ENCODE measurements at regions not wholly inside any gene's neighbourhood (a gene's known extent, or its start where the extent isn't known, plus 50 kb on each side); places are given as distances from the start of the nearest gene placed in this dataset.

DNA sequence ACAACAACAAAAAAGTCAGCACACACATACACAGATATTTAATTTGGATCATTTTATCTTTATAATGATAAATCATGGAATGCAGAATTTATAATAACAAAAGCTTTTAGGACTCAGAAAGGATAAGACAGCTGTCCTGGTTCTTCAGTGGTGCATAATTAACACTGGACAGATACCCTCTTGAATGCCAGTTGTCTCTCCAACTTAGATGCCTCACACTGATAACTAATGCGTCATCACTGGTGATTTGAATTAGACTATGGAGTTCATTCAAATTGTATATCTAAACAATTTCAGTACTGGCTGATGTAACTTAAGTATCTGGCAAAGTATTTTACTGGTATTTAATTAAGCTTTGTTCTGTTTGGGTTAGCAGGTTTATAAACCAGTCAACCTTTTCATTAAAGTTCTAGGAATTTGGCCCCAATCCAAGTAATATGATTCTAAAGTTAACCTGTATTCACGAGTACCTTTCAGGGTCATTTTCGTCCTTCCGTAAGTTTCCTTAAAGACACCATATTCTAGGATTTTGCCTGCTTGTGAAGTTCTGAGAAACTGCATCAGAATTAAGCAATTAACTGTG is 1199.5 kb upstream of the TMPRSS15 start:
- TF ChIP-seq POLR2A (IDR thresholded peaks at IDR 0.05; ENCODE audit: low read length): no peak
- no peak for TF ChIP-seq GATA1 (IDR thresholded peaks at IDR 0.05; ENCODE audit: low read depth, low read length)
